ENCODE measurements at regions not wholly inside any gene's neighbourhood (a gene's known extent, or its start where the extent isn't known, plus 50 kb on each side); places are given as distances from the start of the nearest gene placed in this dataset.

- TF ChIP-seq CTCF (IDR thresholded peaks at IDR 0.05) (no peak), EP300 (IDR thresholded peaks at IDR 0.05) (no peak), POLR2A (IDR thresholded peaks at IDR 0.05) (no peak)
Observed at GRCh38 chr10:57465155-57465554, 802.5 kb downstream of the IPMK start.

All from sigmoid colon (tissue), 4 donors.